ENCODE measurements at regions not wholly inside any gene's neighbourhood (a gene's known extent, or its start where the extent isn't known, plus 50 kb on each side); places are given as distances from the start of the nearest gene placed in this dataset.

- Mint-ChIP-seq H3K4me1 (no peaks in the 10 kb centered on the region), H3K27ac (no peak overlapping the region), H3K27me3 (no peaks in the 10 kb centered on the region), H3K4me3 (no peak overlapping the region), H3K36me3 (ENCODE audit: low read depth) (no peaks in the 10 kb centered on the region), H3K9me3 (no peaks in the 10 kb centered on the region)
- DNase-seq (no peak), ATAC-seq (no peak)
Observed at GRCh38 chr4:16991450-16991849, 93.0 kb upstream of the LDB2 start.

GRCh38 chr4:16989371-16989770, 90.9 kb upstream of the LDB2 start:
- no peak overlapping the region for H3K4me3 Mint-ChIP-seq
- DNase-seq = no peak
- no peaks in the 10 kb centered on the region for H3K27me3 Mint-ChIP-seq
- no peak overlapping the region for H3K27ac Mint-ChIP-seq
- H3K9me3 Mint-ChIP-seq = no peaks in the 10 kb centered on the region
- H3K36me3 Mint-ChIP-seq (ENCODE audit: low read depth) = no peaks in the 10 kb centered on the region
- no peak for ATAC-seq
- H3K4me1 Mint-ChIP-seq = no peaks in the 10 kb centered on the region

DNA sequence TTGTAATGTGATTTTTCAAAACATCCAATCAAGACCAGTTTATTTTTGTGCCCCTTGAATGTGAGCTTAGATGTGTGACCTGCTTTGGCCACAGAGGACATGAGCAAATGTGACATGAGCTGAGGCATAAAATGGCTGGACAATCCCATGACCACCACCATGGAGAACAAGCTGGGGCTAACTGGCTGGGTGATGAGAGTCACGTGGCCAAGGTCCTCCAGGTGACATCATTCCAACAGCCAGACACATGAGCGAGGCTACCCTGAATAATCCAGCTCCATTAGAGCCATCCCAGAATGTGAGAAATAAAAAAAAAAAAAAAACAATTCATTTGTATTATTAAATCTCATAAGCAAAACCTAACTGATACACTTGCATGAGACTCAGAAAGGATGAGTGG, 90.4 kb upstream of the LDB2 start:
- DNase-seq = no peak
- H3K36me3 Mint-ChIP-seq (ENCODE audit: low read depth) = no peaks in the 10 kb centered on the region
- no peaks in the 10 kb centered on the region for H3K9me3 Mint-ChIP-seq
- no peaks in the 10 kb centered on the region for H3K27me3 Mint-ChIP-seq
- no peak for ATAC-seq
- H3K27ac Mint-ChIP-seq = no peak overlapping the region
- no peak overlapping the region for H3K4me3 Mint-ChIP-seq
- H3K4me1 Mint-ChIP-seq = no peaks in the 10 kb centered on the region

DNA sequence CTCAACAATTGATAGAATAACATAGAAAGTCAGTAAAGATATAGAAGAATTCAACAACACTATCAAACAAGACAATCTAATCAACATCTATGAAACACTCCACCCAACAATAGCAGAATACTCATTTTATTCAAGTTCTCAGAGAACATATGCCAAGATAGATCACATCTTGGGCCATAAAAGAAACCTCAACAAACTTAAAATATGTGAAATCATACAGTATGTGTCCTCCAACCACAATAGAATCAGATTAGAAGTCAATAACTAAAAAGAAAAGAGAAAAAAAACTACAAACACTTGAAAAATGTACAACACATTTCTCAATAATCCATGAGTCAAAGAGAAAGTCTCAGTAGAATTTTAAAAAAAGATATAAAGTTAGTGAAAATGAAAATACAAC, 78.6 kb upstream of the LDB2 start:
- H3K9me3 Mint-ChIP-seq = no peaks in the 10 kb centered on the region
- no peak overlapping the region for H3K4me3 Mint-ChIP-seq
- no peak for ATAC-seq
- H3K4me1 Mint-ChIP-seq = no peaks in the 10 kb centered on the region
- H3K27ac Mint-ChIP-seq = no peak overlapping the region
- H3K36me3 Mint-ChIP-seq (ENCODE audit: low read depth) = no peaks in the 10 kb centered on the region
- peaks cover 7% of the 10 kb centered on the region for H3K27me3 Mint-ChIP-seq
- no peak for DNase-seq

- ATAC-seq (no peak), DNase-seq (no peak)
- Mint-ChIP-seq H3K27me3 (peaks cover 3% of the 10 kb centered on the region), H3K4me3 (no peak overlapping the region), H3K36me3 (ENCODE audit: low read depth) (no peaks in the 10 kb centered on the region), H3K9me3 (no peaks in the 10 kb centered on the region), H3K27ac (no peak overlapping the region), H3K4me1 (no peaks in the 10 kb centered on the region)
Observed at GRCh38 chr4:16969696-16970135, 71.3 kb upstream of the LDB2 start.

DNA sequence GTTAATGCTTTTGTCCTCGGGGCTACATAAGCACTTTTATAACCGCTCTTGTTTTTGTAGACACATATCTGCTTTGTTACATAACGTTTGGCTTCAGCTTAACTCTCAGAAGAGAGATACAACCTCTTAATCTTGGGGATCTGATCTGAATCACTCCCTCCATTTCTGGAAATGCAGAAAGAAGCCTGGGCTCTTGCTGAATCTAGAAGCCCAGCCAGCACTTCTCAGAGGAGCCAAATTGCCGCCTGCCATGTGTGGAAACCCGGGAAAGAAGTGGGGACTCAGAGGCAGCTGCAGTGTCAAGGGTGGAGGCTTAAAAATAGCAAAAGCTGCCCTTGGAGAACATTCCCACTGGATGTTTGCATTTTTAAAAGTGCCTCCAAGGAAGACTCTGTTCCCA, 69.3 kb upstream of the LDB2 start:
- no peak overlapping the region for H3K27ac Mint-ChIP-seq

DNA sequence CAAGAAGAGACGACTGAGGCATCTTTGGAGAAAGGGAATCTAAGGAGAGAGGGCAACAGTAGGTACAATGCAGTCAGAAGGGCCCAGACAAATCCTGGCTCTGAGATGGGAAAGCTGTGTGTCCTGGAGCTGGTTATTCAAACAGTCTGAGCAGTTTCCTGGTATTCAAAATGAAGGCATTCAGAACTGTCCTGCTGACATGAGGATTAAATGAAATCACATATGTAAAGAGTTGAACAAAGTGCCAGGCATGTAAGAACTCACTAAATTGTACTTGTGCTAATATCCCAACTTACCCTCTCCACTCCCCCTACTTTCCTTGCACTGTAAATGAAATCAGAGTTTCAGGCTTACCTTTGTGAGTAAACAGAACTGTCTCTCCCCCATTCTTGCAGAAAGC, 60.9 kb upstream of the LDB2 start:
- Mint-ChIP-seq H3K36me3 (ENCODE audit: low read depth) (no peaks in the 10 kb centered on the region), H3K27ac (no peak overlapping the region)

More for the DNA sequence above, 69.3 kb upstream of the LDB2 start:
- peaks cover 3% of the 10 kb centered on the region for H3K9me3 Mint-ChIP-seq
- no peaks in the 10 kb centered on the region for H3K4me1 Mint-ChIP-seq
- no peaks in the 10 kb centered on the region for H3K36me3 Mint-ChIP-seq (ENCODE audit: low read depth)
- ATAC-seq = no peak
- no peak for DNase-seq
- H3K27me3 Mint-ChIP-seq = peaks cover 3% of the 10 kb centered on the region
- no peak overlapping the region for H3K4me3 Mint-ChIP-seq

DNA sequence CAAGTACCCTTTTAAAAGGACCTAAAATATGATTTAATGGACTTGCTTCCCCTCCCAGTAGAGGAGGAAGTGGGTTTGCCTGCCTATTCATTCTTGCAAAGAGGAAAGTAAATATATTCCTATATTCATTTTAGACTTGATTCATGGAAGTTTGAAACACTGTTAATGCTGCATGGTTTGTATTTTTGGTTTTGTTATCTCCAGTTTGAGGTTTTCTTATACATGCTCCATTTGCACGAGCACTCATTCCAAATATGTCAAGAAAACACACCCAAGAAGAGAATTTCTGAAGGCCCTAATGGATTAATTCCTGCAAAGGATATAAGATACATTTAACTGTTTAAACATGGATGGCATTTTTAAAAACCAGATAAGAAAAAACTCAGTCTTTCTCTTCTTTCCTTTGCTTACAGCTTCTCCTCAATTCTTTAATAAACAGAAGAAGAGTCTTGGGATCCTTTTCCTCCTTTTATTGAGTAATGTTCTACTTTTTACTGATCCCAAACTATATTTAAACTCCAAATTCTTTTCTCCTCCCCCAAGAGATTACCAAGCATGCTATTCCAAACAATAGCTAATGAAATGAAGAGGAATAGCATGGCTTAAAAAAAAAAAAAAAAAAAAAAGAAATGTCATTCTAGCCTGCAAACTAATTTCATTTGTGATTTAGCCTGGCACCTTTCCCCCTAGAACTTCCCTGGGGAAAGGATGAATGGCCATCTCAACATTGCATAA, 54.6 kb upstream of the LDB2 start:
- peaks cover 14% of the 10 kb centered on the region for H3K9me3 Mint-ChIP-seq

More for the DNA sequence above, 60.9 kb upstream of the LDB2 start:
- H3K27me3 Mint-ChIP-seq = no peaks in the 10 kb centered on the region
- DNase-seq (no peak), ATAC-seq (no peak)
- no peaks in the 10 kb centered on the region for H3K4me1 Mint-ChIP-seq
- H3K9me3 Mint-ChIP-seq = peaks cover 17% of the 10 kb centered on the region
- no peak overlapping the region for H3K4me3 Mint-ChIP-seq

GRCh38 chr4:16952462-16952871, 54.0 kb upstream of the LDB2 start:
- no peaks in the 10 kb centered on the region for H3K4me1 Mint-ChIP-seq
- H3K27me3 Mint-ChIP-seq = peaks cover 7% of the 10 kb centered on the region
- no peak overlapping the region for H3K4me3 Mint-ChIP-seq
- no peaks in the 10 kb centered on the region for H3K36me3 Mint-ChIP-seq (ENCODE audit: low read depth)
- DNase-seq (no peak), ATAC-seq (no peak)
- H3K9me3 Mint-ChIP-seq = peaks cover 14% of the 10 kb centered on the region
- H3K27ac Mint-ChIP-seq = no peak overlapping the region

More for the DNA sequence above, 54.6 kb upstream of the LDB2 start:
- no peak overlapping the region for H3K27ac Mint-ChIP-seq
- ATAC-seq = no peak
- H3K4me3 Mint-ChIP-seq = no peak overlapping the region
- peaks cover 7% of the 10 kb centered on the region for H3K27me3 Mint-ChIP-seq
- no peaks in the 10 kb centered on the region for H3K36me3 Mint-ChIP-seq (ENCODE audit: low read depth)
- DNase-seq = no peak
- no peaks in the 10 kb centered on the region for H3K4me1 Mint-ChIP-seq
